Activated CD8-positive, alpha-beta memory T cell treated with anti-CD3 and anti-CD28 coated beads for 48 hours (primary cell): ENCODE measurements at regions not wholly inside any gene's neighbourhood (a gene's known extent, or its start where the extent isn't known, plus 50 kb on each side); places are given as distances from the start of the nearest gene placed in this dataset.
"Not testable (repeated sequence)": the region's sequence is repeated elsewhere in the genome, so short reads cannot be mapped to it uniquely, and the experiment has no call there.

Experiments used
- DNase-seq, 3 experiments: peaks; one replicate each; pipeline ENCODE4 v3.0.0-alpha.2; 2020; ENCODE audit warnings: low read depth in 2 of 3, low spot score in 2 of 3

DNA sequence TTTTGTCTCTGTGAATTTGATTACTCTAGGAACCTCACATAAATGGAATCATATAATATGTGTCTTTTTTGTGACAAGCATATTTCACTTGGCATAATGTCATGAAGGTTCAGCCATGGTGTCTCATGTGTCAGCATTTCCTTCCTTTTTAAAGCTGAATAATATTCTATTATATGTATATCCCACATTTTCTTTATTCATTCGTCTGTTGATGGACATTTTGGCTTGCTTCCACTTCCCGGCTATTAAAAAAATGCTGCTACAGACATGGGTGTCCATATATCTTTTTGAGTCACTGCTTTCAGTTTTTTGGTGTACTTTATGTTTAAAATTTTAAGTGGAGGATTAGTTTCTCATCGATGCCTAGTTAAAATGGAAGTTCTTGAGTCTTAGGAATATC is 59.8 kb upstream of the C5orf63 start:
- no peak for DNase-seq

DNA sequence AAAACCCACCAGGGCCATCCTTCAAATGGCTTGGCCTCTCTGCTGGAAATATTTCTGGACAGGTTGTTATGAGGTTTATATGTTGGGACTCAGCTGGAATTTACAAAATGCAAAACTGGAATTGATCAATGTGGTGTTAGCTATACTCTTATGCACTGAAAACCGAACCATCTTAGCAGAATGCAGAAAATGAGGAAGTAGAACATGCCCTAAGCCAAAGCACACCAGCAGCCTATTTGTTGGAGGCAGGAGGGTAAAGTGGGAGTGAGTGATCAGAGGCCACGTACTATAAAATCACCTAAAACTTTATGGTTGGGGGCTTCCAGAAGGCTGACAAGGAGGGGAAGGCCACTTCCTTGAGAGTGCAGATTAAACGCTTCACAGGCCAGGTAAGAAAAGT is 63.6 kb upstream of the C5orf63 start:
- DNase-seq: no peak

DNA sequence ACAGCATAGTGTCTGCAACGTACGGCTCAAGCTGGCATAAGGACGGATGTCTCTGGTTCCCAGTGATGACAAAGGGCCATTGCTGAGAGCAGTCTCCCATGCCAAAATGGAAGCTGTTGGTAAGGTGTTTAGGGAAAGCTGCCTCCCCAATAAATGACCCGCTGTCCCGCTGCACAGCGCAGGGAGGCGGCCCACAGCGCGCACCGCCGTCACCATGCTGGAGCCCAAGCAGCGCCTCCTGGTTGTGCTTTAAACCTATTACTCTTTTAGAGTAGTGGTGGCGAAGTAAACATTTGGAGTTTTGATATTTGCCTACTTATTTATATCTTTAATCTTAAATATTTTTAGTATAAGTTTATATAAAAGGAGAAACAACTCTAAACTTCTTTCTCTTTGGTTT is 70.4 kb upstream of the C5orf63 start:
- DNase-seq: no peak

DNA sequence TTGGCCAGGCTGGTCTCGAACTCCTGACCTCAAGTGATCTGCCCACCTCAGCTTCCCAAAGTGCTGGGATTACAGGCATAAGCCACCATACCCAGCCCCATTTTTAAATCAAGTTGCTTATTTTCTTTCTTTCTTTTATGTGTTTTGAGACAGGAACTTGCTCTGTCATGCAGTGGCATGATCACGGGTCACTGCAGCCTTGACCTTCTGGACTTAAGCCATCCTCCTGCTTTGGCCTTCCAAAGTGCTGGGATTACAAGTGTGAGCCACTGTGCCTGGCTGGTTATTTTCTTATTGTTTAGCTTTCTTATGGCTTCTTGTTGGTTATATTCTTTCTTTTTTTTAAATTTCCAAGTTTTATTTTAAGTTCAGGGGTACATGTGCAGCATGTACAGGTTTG is 79.7 kb upstream of the C5orf63 start:
- DNase-seq: no peak

DNA sequence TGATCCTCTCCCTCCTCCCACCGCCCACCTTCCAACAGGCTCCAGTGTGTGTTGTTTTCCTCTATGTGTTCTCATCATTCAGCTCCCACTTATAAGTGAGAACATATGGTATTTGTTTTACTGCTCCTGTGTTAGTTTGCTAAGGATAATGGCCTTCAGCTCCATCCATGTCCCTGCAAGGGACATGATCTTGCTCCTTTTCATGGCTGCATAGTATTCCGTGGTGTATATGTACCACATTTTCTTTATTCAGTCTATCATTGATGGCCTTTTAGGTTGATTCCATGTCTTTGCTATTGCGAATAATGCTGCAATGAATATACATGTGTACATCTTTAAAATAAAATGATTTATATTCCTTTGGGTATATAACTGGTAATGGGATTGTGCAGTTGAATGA is 80.2 kb upstream of the C5orf63 start:
- no peak for DNase-seq

DNA sequence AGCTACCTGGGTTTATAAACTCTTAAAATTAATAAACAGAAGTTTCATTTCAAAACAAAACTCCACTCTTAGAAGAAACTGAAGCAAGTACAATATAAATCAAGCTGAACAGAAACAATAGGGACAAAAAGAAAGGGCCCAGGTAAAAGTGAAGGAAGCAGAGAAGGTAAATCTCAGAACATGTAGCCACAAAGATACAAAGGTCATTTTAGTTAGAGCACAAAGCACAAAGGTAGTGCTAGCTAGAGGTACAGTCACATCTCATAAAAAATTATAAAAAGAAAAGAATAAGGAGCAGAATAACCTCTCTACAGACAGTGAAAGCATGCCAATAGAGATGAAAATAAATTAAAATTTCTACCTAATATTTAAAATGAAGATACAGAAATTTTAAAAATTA is 90.4 kb upstream of the C5orf63 start:
- DNase-seq: no peak

DNA sequence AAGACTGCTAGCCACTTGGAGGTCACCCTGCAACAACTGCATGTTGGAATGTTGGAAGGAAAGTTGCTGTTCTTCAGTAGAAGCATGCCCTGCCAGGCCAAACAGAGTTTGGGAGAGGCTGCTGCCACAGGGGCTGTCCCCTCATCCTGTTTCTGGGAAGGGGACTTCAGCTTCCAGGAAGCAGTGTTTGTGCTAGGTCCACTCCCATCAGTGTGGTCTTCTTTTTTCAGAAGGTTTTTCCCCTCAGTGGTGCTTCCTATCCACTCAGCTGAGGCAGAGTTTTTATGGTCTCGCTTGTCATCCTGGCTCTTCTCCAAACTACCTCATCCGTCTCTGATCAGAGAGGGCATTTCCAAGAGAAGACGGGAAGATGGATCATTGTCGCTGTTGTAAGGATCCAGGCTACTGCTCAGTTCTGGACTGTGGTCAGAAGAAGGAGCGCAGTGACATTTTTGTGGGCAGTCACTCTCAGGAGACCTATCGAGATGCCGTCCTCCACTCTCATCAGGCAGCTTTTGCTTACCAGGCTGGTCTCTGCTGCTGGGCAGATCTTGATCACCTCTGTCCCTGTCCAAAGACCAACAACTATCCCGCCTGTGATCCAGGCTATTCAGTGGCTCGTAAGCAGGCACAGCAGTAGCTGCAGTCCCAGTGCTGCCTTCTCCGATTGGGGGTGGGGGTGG is 97.8 kb upstream of the C5orf63 start:
- DNase-seq: no peak

DNA sequence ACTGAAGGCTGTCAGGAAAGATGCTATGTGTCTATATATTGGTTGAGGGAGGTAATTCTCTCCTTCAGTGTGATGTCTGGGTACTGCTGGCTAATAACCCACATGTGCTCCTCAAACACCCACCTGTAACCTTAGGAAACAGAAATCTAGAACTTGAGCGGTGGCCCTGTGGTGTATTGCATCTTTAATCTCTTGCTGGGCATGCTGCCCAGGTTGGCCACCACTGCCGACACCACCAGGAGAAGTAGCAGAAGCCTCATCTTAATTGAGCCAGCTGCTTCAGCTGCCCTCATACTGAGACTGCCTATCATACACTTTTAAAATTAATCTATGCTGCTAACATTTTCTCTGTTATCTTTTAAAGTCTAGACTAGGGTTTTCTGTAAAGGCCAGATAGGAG is 103.5 kb upstream of the C5orf63 start:
- no peak for DNase-seq

DNA sequence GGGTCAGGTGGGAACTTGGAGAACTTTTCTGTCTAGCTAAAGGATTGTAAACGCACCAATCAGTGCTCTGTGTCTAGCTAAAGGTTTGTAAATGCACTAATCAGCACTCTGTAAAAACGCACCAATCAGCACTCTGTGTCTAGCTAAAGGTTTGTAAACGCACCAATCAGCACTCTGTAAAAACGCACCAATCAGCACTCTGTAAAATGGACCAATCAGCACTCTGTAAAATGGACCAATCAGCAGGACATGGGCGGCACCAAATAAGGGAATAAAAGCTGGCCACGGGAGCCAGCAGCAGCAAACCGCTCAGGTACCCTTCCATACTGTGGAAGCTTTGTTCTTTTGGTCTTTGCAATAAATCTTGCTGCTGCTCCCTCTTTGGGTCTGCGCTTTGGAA is 108.0 kb upstream of the MEGF10 start:
- DNase-seq: not testable (repeated sequence)

DNA sequence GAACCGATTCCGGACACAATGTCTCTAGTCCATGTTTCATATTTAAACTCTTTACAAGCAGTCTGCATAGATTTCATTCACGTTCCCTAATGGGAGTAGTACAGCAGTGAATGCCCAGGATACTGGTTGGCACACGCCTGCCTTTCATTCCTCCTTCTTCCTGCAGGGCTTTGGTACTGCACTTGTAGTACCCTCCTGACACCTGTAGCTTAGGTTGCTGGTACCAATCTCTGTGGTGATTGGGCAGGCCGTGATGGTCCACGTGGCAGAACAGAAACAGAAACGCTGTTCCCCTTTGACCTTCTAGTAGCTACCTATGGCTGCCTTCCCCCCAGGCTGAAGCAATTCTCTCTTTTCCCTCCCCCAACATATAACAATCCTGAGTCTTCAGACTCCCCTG is 107.3 kb upstream of the MEGF10 start:
- no peak for DNase-seq

DNA sequence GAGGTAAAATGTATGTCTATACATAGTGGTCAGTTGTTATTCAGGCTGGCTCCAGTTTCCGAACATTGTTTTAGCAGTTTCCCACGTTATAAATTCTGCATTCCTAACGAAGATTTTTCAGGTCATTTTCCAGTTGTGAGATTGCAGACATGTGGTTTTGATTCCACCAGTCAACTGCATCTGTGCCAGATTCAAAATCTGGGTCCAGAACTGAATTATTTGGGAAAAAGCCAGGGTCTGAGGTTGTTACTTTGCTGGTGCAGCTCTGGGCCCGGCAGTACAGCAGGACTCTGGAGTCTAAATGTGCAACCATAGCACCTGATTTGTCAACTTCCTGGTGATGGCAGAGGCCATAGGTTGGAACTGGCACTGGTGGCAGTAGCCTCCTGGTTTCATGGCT is 105.7 kb upstream of the MEGF10 start:
- no peak for DNase-seq

DNA sequence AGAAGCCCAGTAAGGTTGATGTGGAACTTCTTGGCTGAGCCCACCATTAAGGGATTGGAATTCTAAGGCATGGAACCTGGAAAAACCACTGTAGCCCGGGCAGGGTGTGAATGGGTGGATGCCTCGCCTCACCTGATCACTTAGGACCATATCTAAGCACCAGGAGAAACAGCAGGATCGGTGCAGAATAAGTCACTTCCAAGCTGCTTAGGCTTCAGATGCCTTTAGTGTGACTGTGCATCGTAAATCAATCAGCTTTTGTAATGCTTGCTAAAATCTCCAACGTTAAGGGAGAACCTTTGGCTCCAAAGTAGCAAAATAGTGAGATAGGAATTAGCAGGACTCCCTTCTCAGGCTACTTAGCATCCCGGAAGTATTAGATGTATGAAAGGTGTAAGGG is 103.9 kb upstream of the MEGF10 start:
- DNase-seq: no peak

DNA sequence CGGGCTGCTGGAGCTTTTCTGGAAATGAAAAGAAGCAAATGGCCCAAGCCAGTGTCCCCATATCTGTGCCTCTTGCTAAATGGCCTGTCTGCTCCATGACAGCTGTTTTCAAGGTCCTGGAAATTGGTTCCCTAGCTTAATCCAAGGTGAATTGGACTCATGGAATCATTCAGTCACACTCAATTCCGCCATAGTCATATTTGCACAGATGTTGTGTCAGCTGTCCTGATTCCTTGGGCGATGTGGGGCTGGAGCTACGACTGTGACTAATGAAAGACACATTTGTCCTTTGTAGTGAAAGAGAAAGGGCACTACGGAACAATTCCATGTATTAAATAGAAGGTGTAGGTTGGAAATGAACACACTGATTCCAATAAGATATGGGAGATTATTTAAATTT is 102.9 kb upstream of the MEGF10 start:
- DNase-seq: no peak

DNA sequence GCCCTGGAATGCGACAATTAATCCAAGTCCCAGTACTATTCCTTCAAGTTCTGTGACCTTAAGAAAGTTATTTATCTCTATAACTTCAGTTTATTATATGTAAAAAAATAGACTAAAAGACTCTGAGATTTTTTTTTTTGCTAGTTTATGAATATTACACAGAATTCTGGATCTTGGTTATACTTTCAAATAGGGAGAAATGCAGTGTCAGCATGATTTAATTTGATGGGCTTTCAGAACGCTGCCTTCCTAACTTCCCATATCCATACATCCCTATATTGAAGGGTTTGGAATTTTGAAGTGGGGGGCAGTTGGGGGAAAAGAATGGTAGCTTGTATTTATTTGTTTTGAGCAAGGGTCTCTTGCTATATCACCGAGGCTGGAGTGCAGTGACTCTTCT is 98.4 kb upstream of the MEGF10 start:
- DNase-seq: no peak

DNA sequence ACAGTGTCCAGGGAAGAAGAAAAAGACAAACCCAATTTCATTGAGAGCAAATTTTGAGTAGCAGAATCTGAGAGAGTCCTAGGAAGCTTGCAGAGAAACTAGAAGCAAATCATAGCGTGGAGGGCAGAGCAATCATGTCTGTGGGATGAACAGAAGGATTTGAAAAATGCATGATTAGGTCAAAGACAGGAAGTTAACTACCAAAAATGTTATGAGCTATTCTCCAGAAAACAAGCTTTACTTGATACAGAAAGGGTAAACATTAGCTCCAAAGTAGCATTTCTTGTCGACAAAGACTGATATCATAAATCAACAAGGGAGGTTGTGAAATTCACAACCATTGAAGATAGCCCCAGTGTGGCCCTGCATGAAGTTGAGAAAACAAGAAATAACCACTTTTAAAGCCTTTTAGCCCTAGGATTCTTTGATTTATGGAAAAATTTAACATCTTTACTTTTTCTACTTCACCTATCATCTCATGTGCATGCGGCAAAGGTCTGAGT is 97.7 kb upstream of the MEGF10 start:
- no peak for DNase-seq

DNA sequence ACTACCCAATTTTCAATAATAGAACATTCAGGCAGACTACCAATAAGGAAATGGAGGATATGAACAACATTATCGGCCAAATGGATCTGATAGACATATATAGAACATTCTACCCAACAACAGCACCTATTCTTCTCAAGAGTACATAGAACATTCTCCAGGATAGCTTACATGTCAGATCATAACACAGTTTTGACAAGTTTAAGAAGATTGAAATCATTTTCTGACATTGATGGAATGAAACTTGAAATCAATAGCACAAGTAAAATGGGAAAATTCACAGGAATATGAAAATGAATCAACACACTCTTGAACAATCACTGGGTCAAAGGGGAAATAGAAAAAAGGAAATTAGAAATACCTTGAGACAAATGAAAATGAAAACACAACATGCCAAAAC is 94.6 kb upstream of the MEGF10 start:
- DNase-seq: no peak

DNA sequence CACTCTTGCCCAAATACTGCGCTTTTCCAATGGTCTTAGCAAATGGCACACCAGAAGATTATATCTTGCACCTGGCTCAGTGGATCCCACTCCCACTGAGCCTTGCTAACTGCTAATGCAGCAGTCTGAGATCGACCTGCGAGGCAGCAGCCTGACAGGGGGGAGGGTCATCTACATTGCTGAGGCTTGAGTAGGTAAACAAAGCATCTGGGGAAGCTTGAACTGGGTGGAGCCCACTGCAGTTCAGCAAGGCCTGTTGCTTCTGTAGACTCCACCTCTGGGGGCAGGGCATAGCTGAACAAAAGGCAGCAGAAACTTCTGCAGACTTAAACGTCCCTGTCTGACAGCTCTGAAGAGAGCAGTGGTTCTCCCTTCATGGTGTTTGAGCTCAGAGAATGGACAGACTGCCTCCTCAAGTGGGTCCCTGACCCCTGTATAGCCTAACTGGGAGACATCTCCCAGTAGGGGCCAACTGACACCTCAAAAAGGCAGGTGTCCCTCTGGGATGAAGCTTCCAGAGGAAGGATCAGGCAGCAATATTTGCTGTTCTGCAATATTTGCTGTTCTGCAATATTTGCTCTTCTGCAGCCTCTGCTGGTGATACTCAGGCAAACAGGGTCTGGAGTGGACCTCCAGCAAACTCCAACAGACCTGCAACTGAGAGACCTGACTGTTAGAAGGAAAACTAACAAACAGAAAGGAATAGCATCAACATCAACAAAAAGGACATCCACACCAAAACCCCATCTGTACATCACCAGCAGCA is 93.0 kb upstream of the MEGF10 start:
- not testable (repeated sequence) for DNase-seq

DNA sequence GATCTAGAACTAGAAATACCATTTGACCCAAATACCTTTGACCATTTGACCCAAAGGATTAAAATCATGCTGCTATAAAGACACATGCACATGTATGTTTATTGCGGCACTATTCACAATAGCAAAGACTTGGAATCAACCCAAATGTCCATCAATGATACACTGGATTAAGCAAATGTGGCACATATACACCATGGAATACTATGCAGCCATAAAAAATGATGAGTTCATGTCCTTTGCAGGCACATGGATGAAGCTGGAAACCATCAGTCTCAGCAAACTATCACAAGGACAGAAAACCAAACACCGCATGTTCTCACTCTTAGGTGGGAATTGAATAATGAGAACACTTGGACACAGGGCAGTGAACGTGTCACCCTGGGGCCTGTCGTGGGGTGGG is 87.9 kb upstream of the MEGF10 start:
- not testable (repeated sequence) for DNase-seq

DNA sequence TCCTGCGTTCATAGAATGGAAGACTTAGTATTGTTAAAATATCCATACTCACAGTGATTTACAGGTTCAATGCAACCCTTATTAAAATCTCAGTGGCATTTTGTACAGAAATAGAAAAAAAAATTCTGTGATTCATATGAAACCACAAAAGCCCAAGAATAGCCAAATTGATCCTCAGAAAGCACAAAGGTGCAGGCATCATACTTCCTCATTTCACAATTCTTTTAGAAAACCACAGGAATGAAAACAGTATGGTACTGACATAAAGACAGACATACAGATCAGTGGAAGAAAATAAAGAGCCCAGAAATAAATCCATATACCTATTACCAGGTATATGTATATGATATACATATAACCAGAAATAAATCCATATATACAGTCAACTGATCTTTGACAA is 86.8 kb upstream of the MEGF10 start:
- DNase-seq: no peak

DNA sequence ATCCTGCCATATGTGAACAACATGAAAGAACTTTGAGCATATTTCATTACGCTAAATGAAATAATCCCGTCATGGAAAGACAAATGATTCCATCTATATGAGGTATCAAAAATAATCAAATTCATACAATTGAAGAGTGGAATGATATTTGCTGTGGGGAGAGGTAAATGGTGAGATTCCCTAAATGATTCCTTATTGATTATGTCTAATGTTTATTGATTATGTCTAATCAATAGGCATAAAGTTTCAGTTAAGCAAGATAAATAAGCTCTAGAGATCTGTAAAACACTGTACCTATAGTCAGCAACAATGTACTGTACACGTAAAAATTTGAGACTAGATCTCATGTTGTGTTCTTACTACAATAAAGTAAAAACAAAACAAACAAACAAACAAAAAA is 85.4 kb upstream of the MEGF10 start:
- no peak for DNase-seq

DNA sequence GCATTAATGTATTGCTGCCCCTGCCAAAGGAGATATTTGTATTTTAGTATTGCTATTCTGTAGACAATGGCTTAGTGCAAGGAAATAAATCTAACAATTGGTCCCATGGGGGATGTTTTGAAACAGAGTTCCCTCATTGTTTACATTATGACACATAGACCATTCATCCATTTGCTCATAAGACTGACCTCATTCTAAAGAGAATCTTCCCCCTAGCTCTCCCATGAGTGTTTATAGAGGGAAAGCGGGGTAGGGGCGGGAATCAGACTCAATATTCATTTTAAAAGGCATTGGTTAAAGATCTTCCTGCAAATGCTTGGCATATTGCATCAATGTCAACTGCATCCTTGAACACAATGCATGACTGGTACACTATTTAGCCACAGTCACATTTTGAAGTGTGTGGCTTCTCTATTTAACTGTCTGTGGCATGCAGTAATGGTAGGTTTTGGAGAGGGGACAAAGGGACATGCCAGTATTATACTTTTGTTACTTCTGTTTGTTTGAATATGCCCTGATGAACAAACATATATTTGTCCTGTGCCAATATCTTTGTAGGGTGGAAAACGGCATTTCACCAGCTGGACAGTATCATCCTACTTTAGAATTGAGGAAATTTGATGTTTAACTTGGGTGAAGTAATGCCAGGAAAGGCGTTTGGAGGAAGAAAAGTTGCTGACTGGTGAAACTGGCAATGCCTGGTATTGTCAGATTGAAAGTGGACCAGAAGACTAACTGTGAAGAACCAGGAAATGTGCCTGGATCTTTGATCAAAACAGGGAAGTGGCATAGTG is 84.1 kb upstream of the MEGF10 start:
- DNase-seq: no peak

DNA sequence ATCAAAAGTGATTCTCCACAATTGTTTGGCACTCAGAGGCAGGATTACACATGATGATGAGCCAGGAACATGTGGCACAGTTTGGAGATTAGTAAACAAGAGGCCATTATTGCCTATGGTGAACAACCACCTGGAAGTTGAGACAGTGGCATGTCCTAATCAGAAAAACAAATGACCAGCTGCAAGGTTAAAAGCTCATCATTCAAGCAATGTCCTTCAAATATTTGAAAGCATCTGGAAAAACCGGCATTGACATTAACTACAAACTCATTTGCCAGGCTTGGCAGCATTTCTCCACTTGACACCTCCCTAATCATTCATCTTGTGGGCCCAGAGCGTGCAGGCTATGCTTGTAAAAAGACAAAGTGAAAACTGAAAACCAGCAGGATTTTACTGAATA is 80.6 kb upstream of the MEGF10 start:
- no peak for DNase-seq
